HG03575 (cell line): ENCODE measurements at regions not wholly inside any gene's neighbourhood (a gene's known extent, or its start where the extent isn't known, plus 50 kb on each side); places are given as distances from the start of the nearest gene placed in this dataset.

Experiments
- ATAC-seq: cut with Tn5 transposase; IDR thresholded peaks from one replicate; pipeline ENCODE4 v1.9.1; 2021; ENCODE audit not compliant: unreplicated experiment, insufficient number of reproducible peaks, low FRiP score; ENCODE audit errors: extremely low read depth

DNA sequence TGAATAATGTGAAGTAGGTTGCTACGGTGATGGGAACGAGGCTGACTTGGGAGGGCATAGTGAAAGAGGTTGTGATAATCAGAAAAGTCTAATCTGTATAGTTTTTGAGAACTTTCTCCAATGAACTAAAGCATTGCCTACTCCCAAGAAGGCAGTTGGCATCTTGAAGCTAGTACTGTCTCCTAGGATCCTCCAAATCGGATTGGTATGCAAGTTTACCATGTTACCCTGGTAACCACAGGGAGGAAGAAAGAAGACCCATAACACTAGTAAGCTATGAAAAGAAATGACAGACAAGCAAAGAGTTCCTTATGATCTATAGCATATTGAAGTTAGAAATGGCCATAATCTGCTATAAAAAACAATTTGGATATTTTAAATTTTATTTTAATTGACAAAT lies 127.2 kb upstream of the SYNPR start:
- ATAC-seq: no peak

GRCh38 chr3:63151897-63152296 lies 126.2 kb upstream of the SYNPR start:
- no peak for ATAC-seq

- ATAC-seq: no peak
Observed at GRCh38 chr3:63159764-63160163, 118.3 kb upstream of the SYNPR start.

- no peak for ATAC-seq
Observed at GRCh38 chr3:63167113-63167512, 111.0 kb upstream of the SYNPR start.

GRCh38 chr3:63168179-63168578 lies 109.9 kb upstream of the SYNPR start:
- no peak for ATAC-seq

GRCh38 chr3:63179862-63180522 lies 98.1 kb upstream of the SYNPR start:
- no peak for ATAC-seq

DNA sequence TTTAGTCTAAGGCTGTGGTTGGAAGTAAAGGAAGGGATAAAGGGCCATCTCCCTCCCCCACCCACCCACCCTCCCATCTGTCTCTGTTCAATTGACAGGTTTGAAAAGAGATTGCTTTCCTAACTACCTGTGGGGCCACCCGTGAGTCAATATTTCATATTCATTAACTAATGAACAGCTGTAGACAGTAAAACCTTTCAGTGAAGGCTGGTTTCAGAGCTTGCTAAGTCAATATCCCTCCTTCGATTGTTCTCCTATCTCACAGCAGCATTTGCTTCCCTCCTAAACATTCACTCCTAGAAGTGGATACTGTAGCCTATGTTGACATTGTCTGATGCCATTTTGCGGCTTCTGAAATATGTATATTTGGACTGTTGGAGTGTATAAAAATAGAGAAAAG lies 85.9 kb upstream of the SYNPR start:
- no peak for ATAC-seq

DNA sequence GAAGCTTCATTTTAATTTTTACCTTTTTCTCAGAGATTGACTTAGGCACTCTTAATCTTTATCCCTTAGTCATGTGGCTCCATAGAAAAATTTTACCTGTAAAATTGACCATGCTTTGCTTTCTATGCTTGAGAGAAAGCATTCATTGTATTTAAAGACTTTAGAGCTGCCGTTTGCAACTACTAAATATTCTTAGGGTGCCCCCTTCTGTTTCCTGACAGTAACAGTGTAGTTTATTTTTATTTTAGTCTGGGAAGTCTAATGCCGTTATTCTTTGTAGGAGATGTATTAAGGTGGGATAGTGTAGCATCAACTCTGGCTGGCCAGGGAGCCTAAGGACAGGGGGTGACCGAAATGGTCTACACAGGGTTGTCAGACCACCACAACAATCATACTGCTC lies 84.5 kb upstream of the SYNPR start:
- no peak for ATAC-seq

- no peak for ATAC-seq
Observed at GRCh38 chr3:63199606-63200005, 78.5 kb upstream of the SYNPR start.

DNA sequence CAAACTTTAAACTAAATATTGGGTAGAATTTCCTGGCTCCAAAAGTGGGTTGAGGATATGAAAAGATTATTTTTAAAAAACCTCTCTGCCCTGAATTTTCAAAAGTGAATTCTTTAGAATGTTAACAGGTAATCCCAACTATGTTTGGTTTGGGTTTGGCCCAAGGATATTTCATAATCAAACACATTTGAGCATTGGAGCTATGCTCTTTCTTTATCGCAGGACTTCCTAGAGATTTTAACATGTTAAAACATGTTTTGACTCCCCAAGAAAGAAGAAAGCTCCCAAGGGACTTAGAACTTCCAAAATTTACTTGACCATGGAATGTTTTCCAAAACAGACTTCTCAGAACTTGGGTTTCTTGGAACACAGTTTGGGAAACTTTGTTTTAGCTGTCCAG lies 75.6 kb upstream of the SYNPR start:
- ATAC-seq: no peak

- no peak for ATAC-seq
Observed at GRCh38 chr3:63207066-63207590, 71.0 kb upstream of the SYNPR start.

DNA sequence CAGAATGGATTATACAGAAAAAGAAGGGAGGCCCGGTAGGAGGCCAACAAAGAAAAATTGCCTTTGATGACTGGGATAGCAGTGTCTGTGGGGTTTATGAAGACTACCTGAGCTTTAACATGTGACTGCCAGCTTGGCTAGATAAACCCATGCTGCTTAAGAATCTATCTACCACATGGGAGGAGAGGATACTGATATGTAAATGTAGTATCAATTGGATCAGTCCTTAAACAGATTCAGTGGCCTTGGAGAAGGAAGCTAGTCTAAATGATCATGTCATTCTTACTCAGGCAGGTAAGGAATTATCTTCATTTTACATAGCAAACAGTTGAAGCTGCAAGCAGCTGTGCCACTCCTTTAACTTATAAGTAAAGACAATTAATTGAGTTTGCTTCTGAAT lies 50.0 kb upstream of the SYNPR start:
- ATAC-seq: no peak
